Stomach (tissue), 8 donors: ENCODE measurements at regions not wholly inside any gene's neighbourhood (a gene's known extent, or its start where the extent isn't known, plus 50 kb on each side); places are given as distances from the start of the nearest gene placed in this dataset.

Experiments used
- DNase-seq, 2 donors: peaks; one replicate each; pipeline versions ENCODE4 v3.0.0 to v3.0.0-alpha.2; 2013 to 2019
- H3K27ac ChIP-seq, 5 donors: fragments of 200-600 bp in 4 of 5; sonication (generic) in 4 of 5; one replicate each; pipeline ENCODE4 v1.5.1; 2013 to 2019; ENCODE audit warnings: mild to moderate bottlenecking in 1 of 5, moderate library complexity in 1 of 5
- H3K27me3 ChIP-seq, 3 donors: fragments of 200-600 bp; sonication (generic); one replicate each; pipeline ENCODE4 v1.5.1; 2017 to 2019; ENCODE audit warnings: mixed run types in 1 of 3
- H3K36me3 ChIP-seq, 4 donors: fragments of 200-600 bp; sonication (generic); 1 replicate in 3 of 4; 2 replicates in 1 of 4; pipeline ENCODE4 v1.5.1; 2016 to 2019
- H3K4me1 ChIP-seq, 4 donors: fragments of 200-600 bp; sonication (generic); one replicate each; pipeline ENCODE4 v1.5.1; 2016 to 2019
- H3K4me3 ChIP-seq, 4 donors: fragments of 200-600 bp; sonication (generic) in 3 of 4; one replicate each; pipeline ENCODE4 v1.5.1; 2016 to 2019; ENCODE audit warnings: mild to moderate bottlenecking in 1 of 4
- H3K9me3 ChIP-seq, 4 donors: fragments of 200-600 bp; sonication (generic); one replicate each; pipeline ENCODE4 v1.5.1; 2016 to 2019
- EP300 ChIP-seq: sonication (generic); formaldehyde crosslinking; IDR thresholded peaks from one replicate; pipeline ENCODE4 v1.6.1; 2017; ENCODE audit warnings: antibody characterized with exemption
- POLR2A ChIP-seq, 4 donors: fragments of 450-650 bp; IDR thresholded peaks; one replicate each; pipeline ENCODE4 v1.6.1; 2016; ENCODE audit warnings: antibody characterized with exemption in 4 of 4, control low read depth in 2 of 4, mild to moderate bottlenecking in 1 of 4, moderate library complexity in 1 of 4
- POLR2AphosphoS5 ChIP-seq, 3 donors: sonication (generic); formaldehyde crosslinking; IDR thresholded peaks; one replicate each; pipeline ENCODE4 v1.6.1; 2016; ENCODE audit warnings: antibody characterized with exemption in 3 of 3
- WGBS, 5 donors: extraction: QIAGEN DNeasy Blood & Tissue Kit in 3 of 5; methylation state at CpG; one replicate each; pipeline versions ENCODE4 v1.1.5 to v1.1.7; 2013 to 2018; 5-methylcytosine and 5-hydroxymethylcytosine counted together
- intact Hi-C: fragments of 100-400 bp; cut with DNase I; formaldehyde crosslinking; loops from one replicate; pipeline ENCODE4 v1.15.1; 2023; ENCODE audit warnings: low total_unique reads
- TF ChIP-seq, protein P1 (sequence below), 7 experiments: fragments of 450-650 bp in 4 of 7; fragments of 200-600 bp in 3 of 7; sonication (generic) in 3 of 7; IDR thresholded peaks; one replicate each; pipeline ENCODE4 v1.5.1; 2016 to 2019; ENCODE audit warnings: antibody characterized with exemption in 7 of 7, control low read depth in 2 of 7, mild to moderate bottlenecking in 1 of 7
- donor health status: healthy with polysubstance abuse.
- donor health status: Bipolar disorder and iron deficiency.
- donor health status: healthy.

DNA sequence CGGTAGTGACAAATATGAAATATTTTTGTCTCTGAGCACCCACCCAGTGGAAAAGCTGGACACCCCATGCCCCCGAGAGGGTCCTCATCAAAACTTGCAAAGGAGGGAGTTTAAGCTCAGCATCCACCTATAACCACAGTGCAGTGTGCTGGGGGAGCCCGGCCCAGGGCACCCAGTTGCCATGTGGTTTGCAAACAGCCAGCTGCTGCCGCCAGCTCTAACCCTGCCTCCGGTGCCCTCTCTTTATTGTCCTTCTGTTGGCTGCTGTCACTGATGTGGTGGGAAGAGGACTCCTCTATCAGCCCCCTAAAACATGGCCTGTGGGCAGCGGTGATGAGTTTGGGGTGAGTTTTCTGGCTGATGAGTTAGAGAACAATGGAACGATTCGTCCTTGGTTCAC, 160.9 kb upstream of the MVB12B start:
- 85 to 93% (median 90%) methylated on average over 7 to 8 of the region's 8 CpGs for WGBS, 5 donors
- Histone ChIP-seq H3K36me3 (no peaks in the 10 kb centered on the region), H3K27me3 (peaks cover 0 to 41% (median 0%) of the 10 kb centered on the region in 3 donors), H3K9me3 (no peaks in the 10 kb centered on the region), H3K4me3 (no peak overlapping the region), H3K27ac (no peak overlapping the region), H3K4me1 (no peaks in the 10 kb centered on the region)
- no peak for TF ChIP-seq EP300
- no peak for TF ChIP-seq POLR2A (IDR thresholded peaks at IDR 0.05)
- TF ChIP-seq, protein P1, sequence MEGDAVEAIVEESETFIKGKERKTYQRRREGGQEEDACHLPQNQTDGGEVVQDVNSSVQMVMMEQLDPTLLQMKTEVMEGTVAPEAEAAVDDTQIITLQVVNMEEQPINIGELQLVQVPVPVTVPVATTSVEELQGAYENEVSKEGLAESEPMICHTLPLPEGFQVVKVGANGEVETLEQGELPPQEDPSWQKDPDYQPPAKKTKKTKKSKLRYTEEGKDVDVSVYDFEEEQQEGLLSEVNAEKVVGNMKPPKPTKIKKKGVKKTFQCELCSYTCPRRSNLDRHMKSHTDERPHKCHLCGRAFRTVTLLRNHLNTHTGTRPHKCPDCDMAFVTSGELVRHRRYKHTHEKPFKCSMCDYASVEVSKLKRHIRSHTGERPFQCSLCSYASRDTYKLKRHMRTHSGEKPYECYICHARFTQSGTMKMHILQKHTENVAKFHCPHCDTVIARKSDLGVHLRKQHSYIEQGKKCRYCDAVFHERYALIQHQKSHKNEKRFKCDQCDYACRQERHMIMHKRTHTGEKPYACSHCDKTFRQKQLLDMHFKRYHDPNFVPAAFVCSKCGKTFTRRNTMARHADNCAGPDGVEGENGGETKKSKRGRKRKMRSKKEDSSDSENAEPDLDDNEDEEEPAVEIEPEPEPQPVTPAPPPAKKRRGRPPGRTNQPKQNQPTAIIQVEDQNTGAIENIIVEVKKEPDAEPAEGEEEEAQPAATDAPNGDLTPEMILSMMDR (IDR thresholded peaks at IDR 0.05) = no peak
- no peak for TF ChIP-seq POLR2AphosphoS5 (IDR thresholded peaks at IDR 0.05)
- peak in 1 of 2 donors; percentile 7 for DNase-seq
- intact Hi-C loops = no loop called here

DNA sequence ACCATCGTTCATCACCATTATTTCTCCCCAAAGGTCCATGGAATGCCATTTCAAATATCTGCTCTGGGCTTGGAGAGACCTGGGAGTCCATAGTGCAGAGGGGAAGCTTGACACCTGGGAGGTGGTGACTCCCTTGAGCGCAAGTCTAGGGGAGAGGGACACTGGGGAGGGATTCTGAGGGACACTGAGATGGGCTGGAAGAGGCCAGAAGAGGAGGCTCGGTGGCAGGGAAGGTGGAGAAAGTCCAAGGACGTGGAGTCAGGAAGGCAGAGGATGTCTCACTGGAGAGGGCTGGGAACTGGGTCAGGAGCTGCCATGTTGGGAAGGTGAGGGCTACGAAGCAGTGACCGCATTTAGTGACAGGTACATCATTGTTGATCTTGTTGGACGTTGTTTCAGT, 160.3 kb upstream of the MVB12B start:
- 79 to 88% (median 86%) methylated on average over 7 of the region's 7 CpGs for WGBS, 5 donors
- Histone ChIP-seq H3K4me1 (no peaks in the 10 kb centered on the region), H3K27ac (no peak overlapping the region), H3K27me3 (peaks cover 0 to 41% (median 0%) of the 10 kb centered on the region in 3 donors), H3K9me3 (no peaks in the 10 kb centered on the region), H3K36me3 (no peaks in the 10 kb centered on the region), H3K4me3 (no peak overlapping the region)
- TF ChIP-seq EP300 = no peak
- TF ChIP-seq POLR2A (IDR thresholded peaks at IDR 0.05) = no peak
- TF ChIP-seq POLR2AphosphoS5 (IDR thresholded peaks at IDR 0.05) = no peak
- TF ChIP-seq, protein P1 (IDR thresholded peaks at IDR 0.05) = no peak
- DNase-seq = peak in 1 of 2 donors; percentile 1
- intact Hi-C loops = no loop called here

DNA sequence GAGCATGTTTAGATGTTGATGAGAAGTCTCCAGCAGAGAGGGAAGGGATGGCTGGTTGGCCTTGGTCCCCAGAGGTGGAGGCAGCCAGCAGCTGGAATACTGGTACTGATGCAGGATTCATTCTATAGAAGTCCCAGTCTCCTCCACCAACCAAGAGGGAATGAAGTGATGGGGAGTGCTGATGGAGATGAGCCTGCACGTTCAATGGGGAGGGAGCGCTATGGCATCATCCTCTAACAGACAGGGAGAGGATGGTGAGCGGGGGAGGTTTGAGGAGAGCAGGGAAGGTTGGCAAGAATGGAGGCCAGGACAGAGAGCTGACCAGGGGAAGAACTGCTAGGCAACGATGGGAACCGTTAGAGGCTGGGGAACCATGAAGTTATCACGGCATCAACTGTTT, 159.8 kb upstream of the MVB12B start:
- H3K9me3 ChIP-seq = no peaks in the 10 kb centered on the region
- 83 to 91% (median 88%) methylated on average over 6 of the region's 6 CpGs for WGBS, 5 donors
- H3K4me1 ChIP-seq = no peaks in the 10 kb centered on the region
- H3K4me3 ChIP-seq = no peak overlapping the region
- H3K27ac ChIP-seq = no peak overlapping the region
- peaks cover 0 to 41% (median 0%) of the 10 kb centered on the region in 3 donors for H3K27me3 ChIP-seq
- peak in 1 of 2 donors; percentile 7 for DNase-seq
- TF ChIP-seq EP300 (no peak), POLR2AphosphoS5 (IDR thresholded peaks at IDR 0.05) (no peak), POLR2A (IDR thresholded peaks at IDR 0.05) (no peak)
- TF ChIP-seq, protein P1 (IDR thresholded peaks at IDR 0.05) = no peak
- H3K36me3 ChIP-seq = no peaks in the 10 kb centered on the region
- intact Hi-C loops = no loop called here

DNA sequence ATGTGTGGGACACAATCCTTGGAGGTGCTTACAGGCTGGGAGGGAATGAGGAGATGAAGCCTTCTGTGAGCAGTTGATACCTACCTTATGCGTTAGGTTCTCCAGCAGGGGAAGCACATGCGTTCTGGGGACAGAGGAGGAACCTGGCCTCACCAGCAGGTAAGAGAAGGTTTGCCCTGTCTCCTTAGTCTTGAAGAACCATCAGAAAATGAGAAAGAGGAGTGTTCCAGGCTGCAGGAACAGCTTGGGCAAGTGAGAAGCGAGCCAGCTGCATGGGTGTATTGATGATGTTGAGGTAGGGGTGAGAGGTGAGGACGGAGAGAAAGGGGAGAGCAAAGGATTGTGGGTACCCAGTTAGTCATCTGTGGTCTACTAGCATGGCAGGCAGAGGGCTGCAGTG, 156.9 kb upstream of the MVB12B start:
- DNase-seq = peak in 1 of 2 donors; percentile 2
- intact Hi-C loops = no loop called here
- TF ChIP-seq EP300 (no peak), POLR2A (IDR thresholded peaks at IDR 0.05) (no peak), POLR2AphosphoS5 (IDR thresholded peaks at IDR 0.05) (no peak)
- TF ChIP-seq, protein P1 (IDR thresholded peaks at IDR 0.05) = no peak
- Histone ChIP-seq H3K36me3 (no peaks in the 10 kb centered on the region), H3K27me3 (peaks cover 0 to 20% (median 0%) of the 10 kb centered on the region in 3 donors), H3K27ac (no peak overlapping the region), H3K4me1 (no peaks in the 10 kb centered on the region), H3K9me3 (peaks cover 0 to 4% (median under 1%) of the 10 kb centered on the region in 4 donors), H3K4me3 (no peak overlapping the region)
- 70 to 76% (median 72%) methylated on average over 4 of the region's 4 CpGs for WGBS, 5 donors
